Activated CD4-positive, alpha-beta memory T cell treated with anti-CD3 and anti-CD28 coated beads, Interleukin-2, amount 10 ng/mL, durations not matched to agents 7 days and 5 days (primary cell): ENCODE measurements at regions not wholly inside any gene's neighbourhood (a gene's known extent, or its start where the extent isn't known, plus 50 kb on each side); places are given as distances from the start of the nearest gene placed in this dataset.

Experiments
- CTCF ChIA-PET: fragments of 350-600 bp; sonication (Branson Sonifier 250); formaldehyde crosslinking; loops from one replicate; lab custom pipeline; 2021; ENCODE audit warnings: antibody characterized with exemption, inconsistent platforms; lab: Charles Lee
- POLR2A ChIA-PET: fragments of 350-600 bp; sonication (Branson Sonifier 250); formaldehyde crosslinking; loops from one replicate; lab custom pipeline; 2021; ENCODE audit warnings: antibody characterized with exemption; lab: Charles Lee
- DNase-seq: peaks from one replicate; pipeline ENCODE4 v3.0.0-alpha.2; 2020
- H3K27ac Mint-ChIP-seq: one replicate; pipeline ENCODE4 v1.8.0; 2021; ENCODE audit warnings: mild to moderate bottlenecking, mixed read lengths
- H3K27me3 Mint-ChIP-seq: one replicate; pipeline ENCODE4 v1.8.0; 2021; ENCODE audit warnings: mixed read lengths
- H3K36me3 Mint-ChIP-seq: one replicate; pipeline ENCODE4 v1.8.0; 2021; ENCODE audit warnings: low read depth, mixed read lengths
- H3K4me1 Mint-ChIP-seq: one replicate; pipeline ENCODE4 v1.8.0; 2021; ENCODE audit warnings: mixed read lengths
- H3K4me3 Mint-ChIP-seq: one replicate; pipeline ENCODE4 v1.8.0; 2021; ENCODE audit warnings: mild to moderate bottlenecking, mixed read lengths
- H3K9me3 Mint-ChIP-seq: one replicate; pipeline ENCODE4 v1.8.0; 2021; ENCODE audit warnings: mixed read lengths

GRCh38 chr17:45731459-45731858, 52.7 kb upstream of the CRHR1 start:
- POLR2A ChIA-PET, result no interaction called here

GRCh38 chr17:45732926-45733505, 51.1 kb upstream of the CRHR1 start:
- DNase-seq, result no peak
- ChIA-PET POLR2A (no interaction called here), CTCF (no interaction called here)
- Mint-ChIP-seq H3K4me1 (no peaks in the 10 kb centered on the region), H3K27me3 (peaks cover 30% of the 10 kb centered on the region), H3K36me3 (no peaks in the 10 kb centered on the region), H3K27ac (no peak overlapping the region), H3K4me3 (no peak overlapping the region), H3K9me3 (no peaks in the 10 kb centered on the region)

More at GRCh38 chr17:45731459-45731858, 52.7 kb upstream of the CRHR1 start:
- no peak for DNase-seq
- no peak overlapping the region for H3K27ac Mint-ChIP-seq
- H3K4me3 Mint-ChIP-seq, result no peak overlapping the region
- CTCF ChIA-PET, result interaction anchor here (1.7 kb wide), 1 partner anchor 91 kb away, joined by 4 read pairs; no protein-coding TSS in a partner anchor
- no peaks in the 10 kb centered on the region for H3K36me3 Mint-ChIP-seq
- no peaks in the 10 kb centered on the region for H3K4me1 Mint-ChIP-seq
- H3K9me3 Mint-ChIP-seq, result no peaks in the 10 kb centered on the region
- peaks cover 31% of the 10 kb centered on the region for H3K27me3 Mint-ChIP-seq

- no peak overlapping the region for H3K4me3 Mint-ChIP-seq
- ChIA-PET POLR2A (no interaction called here), CTCF (no interaction called here)
- H3K9me3 Mint-ChIP-seq, result no peaks in the 10 kb centered on the region
- DNase-seq, result no peak
- H3K36me3 Mint-ChIP-seq, result no peaks in the 10 kb centered on the region
- H3K27me3 Mint-ChIP-seq, result peaks cover 26% of the 10 kb centered on the region
- H3K27ac Mint-ChIP-seq, result no peak overlapping the region
- no peaks in the 10 kb centered on the region for H3K4me1 Mint-ChIP-seq
Observed at GRCh38 chr17:45733781-45734180, 50.3 kb upstream of the CRHR1 start.
